Lung (tissue), 11 donors: ENCODE measurements at regions not wholly inside any gene's neighbourhood (a gene's known extent, or its start where the extent isn't known, plus 50 kb on each side); places are given as distances from the start of the nearest gene placed in this dataset.

ENCODE experiments used
- ATAC-seq: fragments of 200-7000 bp; cut with Tn5 transposase; one replicate; pipeline ENCODE4 v1.9.1; 2020; ENCODE audit warnings: moderate number of reproducible peaks; ENCODE audit not compliant: insufficient read depth, low FRiP score
- DNase-seq, 3 donors: peaks; one replicate each; pipeline ENCODE4 v3.0.0-alpha.2; 2013 to 2017
- H3K27ac ChIP-seq, 2 donors: one replicate each; pipeline ENCODE4 v1.5.1; 2013; ENCODE audit warnings: mild to moderate bottlenecking in 2 of 2, moderate library complexity in 2 of 2, control low read depth in 1 of 2, inconsistent platforms in 1 of 2, low read depth in 1 of 2, low read length in 1 of 2
- H3K27me3 ChIP-seq, 3 donors: one replicate each; pipeline ENCODE4 v1.5.1; 2013; ENCODE audit warnings: low read length in 2 of 3; ENCODE audit not compliant: control insufficient read depth in 3 of 3, insufficient read depth in 3 of 3
- H3K36me3 ChIP-seq, 4 donors: one replicate each; pipeline ENCODE4 v1.5.1; 2013; ENCODE audit warnings: low read length in 4 of 4, mild to moderate bottlenecking in 1 of 4, moderate library complexity in 1 of 4; ENCODE audit not compliant: control insufficient read depth in 4 of 4, insufficient read depth in 4 of 4
- H3K4me1 ChIP-seq, 5 donors: one replicate each; pipeline ENCODE4 v1.5.1; 2013; ENCODE audit warnings: low read length in 5 of 5, mild to moderate bottlenecking in 2 of 5, moderate library complexity in 1 of 5; ENCODE audit not compliant: control insufficient read depth in 5 of 5, insufficient read depth in 5 of 5
- H3K4me3 ChIP-seq: one replicate; pipeline ENCODE4 v1.5.1; 2013; ENCODE audit warnings: mild to moderate bottlenecking, control low read depth, moderate library complexity
- H3K9ac ChIP-seq, 2 donors: one replicate each; pipeline ENCODE4 v1.5.1; 2013; ENCODE audit warnings: low read length in 2 of 2, control low read depth in 1 of 2; ENCODE audit not compliant: insufficient read depth in 1 of 2
- H3K9me3 ChIP-seq, 4 donors: one replicate each; pipeline ENCODE4 v1.5.1; 2013; ENCODE audit warnings: low read length in 3 of 4, mild to moderate bottlenecking in 1 of 4, moderate library complexity in 1 of 4; ENCODE audit not compliant: control insufficient read depth in 4 of 4, insufficient read depth in 3 of 4
- WGBS, 2 donors: extraction: QIAGEN DNeasy Blood & Tissue Kit; methylation state at CpG; one replicate each; pipeline ENCODE4 v1.1.7; 2013; 5-methylcytosine and 5-hydroxymethylcytosine counted together
- TF ChIP-seq, protein P1 (sequence below): IDR thresholded peaks from 2 replicates; pipeline ENCODE4 v1.5.1; 2012; ENCODE audit warnings: mild to moderate bottlenecking; ENCODE audit errors: control extremely low read depth, extremely low read depth
- donor health status: control.
- donor health status: control.
- donor health status: Bipolar disorder and iron deficiency.
- donor health status: healthy.
- donor health status: DM: yes; HTN: yes; CAD: no.

DNA sequence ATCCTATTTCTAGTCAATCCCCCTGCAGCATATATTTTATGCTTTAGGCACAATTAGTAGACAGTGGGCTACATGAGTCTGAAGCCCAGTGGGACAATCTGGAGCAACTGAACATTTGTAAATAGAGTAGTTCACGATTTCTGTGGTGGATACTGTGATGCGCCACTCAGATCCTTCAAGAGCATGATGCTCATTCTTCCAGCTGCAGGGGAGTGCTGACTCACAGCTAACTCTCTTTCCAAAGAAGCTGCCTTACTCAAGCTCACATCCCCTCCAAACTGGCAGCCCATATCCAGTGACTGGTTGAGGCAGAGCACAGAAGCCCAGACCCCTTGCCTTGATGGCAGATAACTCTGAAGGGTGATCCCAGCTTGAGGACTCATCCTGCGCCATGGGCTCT is 224.2 kb upstream of the EEA1 start:
- Histone ChIP-seq H3K9me3 (no peaks in the 10 kb centered on the region), H3K4me3 (no peak overlapping the region), H3K27ac (no peak overlapping the region), H3K27me3 (no peaks in the 10 kb centered on the region), H3K36me3 (no peaks in the 10 kb centered on the region), H3K9ac (no peak overlapping the region), H3K4me1 (peaks cover 0 to 1% (median 0%) of the 10 kb centered on the region in 5 donors)
- 90 to 95% methylated on average over 3 of the region's 3 CpGs for WGBS, 2 donors
- TF ChIP-seq, protein P1, sequence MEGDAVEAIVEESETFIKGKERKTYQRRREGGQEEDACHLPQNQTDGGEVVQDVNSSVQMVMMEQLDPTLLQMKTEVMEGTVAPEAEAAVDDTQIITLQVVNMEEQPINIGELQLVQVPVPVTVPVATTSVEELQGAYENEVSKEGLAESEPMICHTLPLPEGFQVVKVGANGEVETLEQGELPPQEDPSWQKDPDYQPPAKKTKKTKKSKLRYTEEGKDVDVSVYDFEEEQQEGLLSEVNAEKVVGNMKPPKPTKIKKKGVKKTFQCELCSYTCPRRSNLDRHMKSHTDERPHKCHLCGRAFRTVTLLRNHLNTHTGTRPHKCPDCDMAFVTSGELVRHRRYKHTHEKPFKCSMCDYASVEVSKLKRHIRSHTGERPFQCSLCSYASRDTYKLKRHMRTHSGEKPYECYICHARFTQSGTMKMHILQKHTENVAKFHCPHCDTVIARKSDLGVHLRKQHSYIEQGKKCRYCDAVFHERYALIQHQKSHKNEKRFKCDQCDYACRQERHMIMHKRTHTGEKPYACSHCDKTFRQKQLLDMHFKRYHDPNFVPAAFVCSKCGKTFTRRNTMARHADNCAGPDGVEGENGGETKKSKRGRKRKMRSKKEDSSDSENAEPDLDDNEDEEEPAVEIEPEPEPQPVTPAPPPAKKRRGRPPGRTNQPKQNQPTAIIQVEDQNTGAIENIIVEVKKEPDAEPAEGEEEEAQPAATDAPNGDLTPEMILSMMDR, result no peak
- DNase-seq, result no peak
- no peak for ATAC-seq

DNA sequence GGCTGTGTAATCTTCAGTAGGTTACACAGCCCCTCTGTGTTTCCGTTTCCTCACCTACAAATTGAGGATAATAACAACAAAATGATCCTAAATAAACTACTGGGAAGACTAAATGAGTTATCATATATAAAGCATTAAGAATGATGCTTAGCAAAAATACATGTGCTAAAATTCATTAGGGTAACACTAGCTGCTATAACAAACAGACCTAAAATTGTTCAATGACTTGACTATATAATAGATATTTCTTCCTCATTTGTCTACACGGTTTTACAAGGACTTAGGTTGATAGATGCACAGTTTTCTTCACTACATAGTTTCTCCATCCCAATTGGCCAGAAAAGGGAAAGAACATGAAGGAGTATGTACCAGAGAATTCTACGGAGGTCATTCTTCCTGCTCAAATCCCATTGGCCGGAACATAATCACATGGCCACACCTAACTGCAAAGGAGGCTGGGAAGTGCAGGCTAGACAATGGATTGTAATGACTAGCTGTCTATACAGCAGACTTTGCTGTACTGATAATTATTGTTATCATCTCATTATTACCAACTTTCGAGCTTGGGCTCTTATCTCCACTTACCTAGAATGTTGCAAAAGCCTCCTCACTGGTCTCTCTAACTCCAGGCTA is 223.5 kb upstream of the NUDT4 start:
- 92 to 98% methylated on average over 5 of the region's 5 CpGs for WGBS, 2 donors
- Histone ChIP-seq H3K9ac (no peak overlapping the region), H3K4me1 (peaks cover 0 to 1% (median 0%) of the 10 kb centered on the region in 5 donors), H3K27ac (no peak overlapping the region), H3K9me3 (no peaks in the 10 kb centered on the region), H3K4me3 (no peak overlapping the region), H3K27me3 (no peaks in the 10 kb centered on the region), H3K36me3 (no peaks in the 10 kb centered on the region)
- DNase-seq (no peak), ATAC-seq (no peak)
- TF ChIP-seq, protein P1, result no peak

DNA sequence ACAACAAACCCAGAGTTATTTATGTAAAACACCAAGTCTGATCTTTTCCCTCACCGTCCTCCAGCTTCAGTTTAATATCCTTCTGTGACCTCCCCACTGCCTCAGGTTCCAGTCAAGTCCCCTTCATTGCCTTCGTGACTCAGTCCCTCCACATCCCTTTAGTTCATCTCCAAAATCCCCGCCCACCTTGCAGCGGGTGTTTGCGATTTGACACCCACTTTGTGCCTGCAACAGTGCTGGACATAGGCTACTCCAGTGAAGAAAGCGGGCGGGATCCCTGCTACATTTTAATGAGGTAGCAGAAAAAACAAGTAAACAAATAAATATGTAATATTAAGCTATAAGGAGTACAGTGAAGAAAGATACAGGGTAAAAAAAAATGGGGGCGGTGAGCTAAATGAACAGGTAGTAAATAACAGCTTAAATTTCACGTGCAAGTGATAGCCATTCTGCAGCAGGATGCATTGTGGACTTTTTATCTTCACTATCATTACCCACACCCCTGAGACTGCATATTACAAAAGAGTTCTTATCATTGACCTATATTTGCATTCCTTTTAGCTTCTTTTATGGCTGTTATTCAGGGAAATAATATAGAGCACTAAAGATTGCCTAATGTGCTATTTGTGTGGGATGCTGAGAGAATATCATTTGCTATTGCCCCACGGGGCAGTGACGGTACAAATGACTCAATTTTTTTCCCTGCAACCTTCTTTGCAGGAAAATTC is 222.8 kb upstream of the NUDT4 start:
- H3K27ac ChIP-seq, result no peak overlapping the region
- H3K36me3 ChIP-seq, result no peaks in the 10 kb centered on the region
- ATAC-seq (no peak), DNase-seq (no peak)
- no peak overlapping the region for H3K9ac ChIP-seq
- no peaks in the 10 kb centered on the region for H3K27me3 ChIP-seq
- no peaks in the 10 kb centered on the region for H3K9me3 ChIP-seq
- H3K4me1 ChIP-seq, result peaks cover 0 to 1% (median 0%) of the 10 kb centered on the region in 5 donors
- H3K4me3 ChIP-seq, result no peak overlapping the region
- 88 to 89% methylated on average over 11 of the region's 11 CpGs for WGBS, 2 donors
- TF ChIP-seq, protein P1, result no peak
